ENCODE measurements at regions not wholly inside any gene's neighbourhood (a gene's known extent, or its start where the extent isn't known, plus 50 kb on each side); places are given as distances from the start of the nearest gene placed in this dataset.
A peak's percentile ranks its signal among the peaks of the same experiment; 100 is the strongest.

DNA sequence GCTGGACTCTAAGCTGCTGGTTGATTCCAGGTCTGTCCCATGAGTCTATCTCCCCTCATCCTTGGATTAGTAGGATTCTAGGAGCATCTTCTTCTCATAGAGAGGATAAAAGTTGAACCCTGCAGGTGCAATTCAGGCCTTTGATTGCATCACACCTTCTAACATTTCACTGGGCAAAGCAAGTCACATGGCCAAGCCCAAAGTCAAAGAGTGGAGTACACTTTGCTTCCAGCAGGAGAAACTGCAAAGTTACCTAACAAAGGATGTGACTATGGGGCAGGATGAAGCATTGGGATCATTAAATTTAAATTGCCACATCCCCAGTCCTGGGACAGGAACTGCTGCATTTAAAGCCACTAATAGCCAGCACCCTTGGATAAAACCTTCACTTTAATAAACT, 51.0 kb upstream of the EGFLAM start:
- DNase-seq (ENCODE audit: low read depth), result no peak
- in situ Hi-C loops (cut with HindIII; ENCODE audit: low pct_unique_long_range_greater_than_20kb, low sequenced_read_pairs), result no loop called here

DNA sequence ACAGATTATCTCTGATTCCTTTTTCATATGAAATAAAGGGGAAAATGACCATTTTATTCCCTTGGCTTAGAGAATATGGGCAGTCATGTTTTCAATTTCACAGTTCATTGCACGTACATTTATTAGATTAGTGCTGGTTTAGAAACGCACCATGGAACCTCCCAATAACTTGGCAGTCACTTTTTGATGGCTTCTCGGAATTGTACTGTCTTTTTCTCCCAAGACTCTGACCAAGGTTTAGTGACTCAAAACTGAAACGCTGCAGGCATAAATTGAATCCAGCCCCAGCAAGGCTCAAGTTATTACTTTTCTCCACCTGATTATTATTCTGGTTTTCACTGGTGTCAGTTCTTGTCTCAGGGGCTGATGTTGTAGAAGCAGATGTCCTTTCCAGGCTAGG, 55.6 kb upstream of the EGFLAM start:
- in situ Hi-C loops (cut with HindIII; ENCODE audit: low pct_unique_long_range_greater_than_20kb, low sequenced_read_pairs), result no loop called here

DNA sequence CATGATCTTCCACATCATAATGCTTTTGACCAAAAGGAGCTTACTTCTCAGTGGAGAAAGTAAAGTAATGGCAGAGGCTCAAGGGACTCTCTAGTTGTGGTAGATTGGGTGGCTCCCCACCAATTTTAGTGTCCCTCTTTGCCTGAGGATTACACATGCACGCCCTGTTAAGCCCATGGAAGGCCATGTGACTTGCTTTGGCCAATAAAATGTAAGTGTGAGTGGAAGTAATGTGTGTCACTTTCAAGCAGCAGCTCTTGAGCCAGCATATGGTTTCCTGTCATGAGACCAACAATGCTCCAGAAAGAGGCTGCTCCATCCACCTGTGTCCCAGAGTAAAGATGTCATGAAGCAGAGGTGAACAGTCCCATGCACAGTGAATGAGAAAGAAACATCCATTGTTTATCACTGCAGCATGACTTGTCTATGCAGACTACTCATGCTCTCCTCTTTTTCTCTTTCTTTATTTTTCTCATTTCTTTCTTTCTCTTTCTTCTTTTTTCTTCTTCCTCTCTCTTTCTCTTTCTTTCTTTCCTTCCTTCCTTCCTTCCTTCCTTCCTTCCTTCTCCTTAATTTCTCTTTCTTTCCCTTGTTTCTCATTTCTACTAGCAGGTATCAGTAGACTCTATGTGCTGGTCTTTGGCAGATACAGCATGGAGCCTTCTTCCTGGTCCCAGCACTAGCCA, 57.3 kb upstream of the EGFLAM start:
- no peak for DNase-seq (ENCODE audit: low read depth)
- in situ Hi-C loops (cut with HindIII; ENCODE audit: low pct_unique_long_range_greater_than_20kb, low sequenced_read_pairs), result no loop called here

More for the DNA sequence above, 55.6 kb upstream of the EGFLAM start:
- DNase-seq (ENCODE audit: low read depth), result no peak

DNA sequence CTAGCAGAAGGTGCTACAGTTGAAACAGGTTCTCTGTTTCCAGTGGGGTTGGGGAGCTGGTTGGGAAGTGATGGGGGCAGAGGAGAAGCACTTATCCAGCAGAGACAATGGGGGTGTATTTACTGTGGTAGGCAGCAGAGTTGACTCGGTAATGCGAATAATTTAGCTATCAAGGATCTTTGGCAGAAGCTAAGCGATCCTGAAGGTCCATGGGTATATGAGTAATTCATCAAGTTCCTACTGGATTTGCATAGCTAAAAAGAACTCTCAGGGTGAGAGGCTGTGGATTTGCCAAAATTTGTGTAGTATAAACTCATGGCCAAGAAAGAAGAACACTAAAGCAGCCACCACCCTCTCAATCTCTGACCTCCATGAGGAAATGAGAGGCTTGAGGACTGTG, 61.2 kb upstream of the EGFLAM start:
- in situ Hi-C loops (cut with HindIII; ENCODE audit: low pct_unique_long_range_greater_than_20kb, low sequenced_read_pairs), result no loop called here
- DNase-seq (ENCODE audit: low read depth), result no peak

DNA sequence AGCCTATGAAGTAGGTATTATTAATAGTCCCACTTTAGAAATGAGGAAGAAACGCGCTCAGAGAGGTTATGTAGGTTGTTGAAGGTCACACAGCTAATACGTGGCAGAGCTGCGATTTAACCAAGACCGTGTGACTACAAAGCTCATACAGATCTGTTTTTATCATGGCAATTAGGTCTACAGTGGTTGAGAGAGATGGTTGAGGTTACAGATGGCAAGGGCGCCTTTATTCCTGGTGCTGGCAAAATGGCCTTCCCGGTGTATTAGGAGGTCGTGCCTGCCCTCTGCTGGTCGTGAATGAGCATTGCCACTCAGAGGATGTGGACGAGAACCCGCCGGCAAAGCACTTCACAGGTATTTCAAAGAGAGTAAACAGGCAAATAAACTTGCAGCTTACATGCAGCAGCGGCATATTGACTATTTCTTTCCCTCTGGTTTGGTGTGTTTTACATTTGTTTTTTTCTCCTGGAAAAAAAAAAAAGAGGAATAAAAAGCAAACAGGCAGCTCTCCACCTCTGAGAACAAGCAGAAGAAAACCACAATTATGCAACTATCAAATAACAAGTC, 65.3 kb upstream of the EGFLAM start:
- in situ Hi-C loops (cut with HindIII; ENCODE audit: low pct_unique_long_range_greater_than_20kb, low sequenced_read_pairs), result no loop called here
- peak; percentile 38 for DNase-seq (ENCODE audit: low read depth)

DNA sequence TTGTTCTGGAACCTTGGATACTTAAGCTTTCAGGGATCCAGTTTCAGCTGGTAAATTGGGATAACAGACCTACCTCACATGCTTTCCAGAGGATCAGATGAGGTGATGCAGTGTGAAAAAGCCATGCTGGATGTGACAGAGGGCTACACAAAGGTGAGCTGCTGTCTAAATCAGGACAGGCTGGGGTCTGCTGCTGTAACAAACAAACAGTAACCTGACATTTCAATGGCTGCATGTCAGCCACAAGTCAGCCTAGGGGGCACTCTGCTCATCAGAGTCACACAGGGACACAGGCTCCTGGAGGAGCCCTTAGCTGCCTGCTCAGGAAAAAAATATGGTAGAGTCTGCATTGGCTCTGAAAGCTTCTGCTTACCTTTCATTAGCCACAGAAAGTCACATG, 66.7 kb upstream of the EGFLAM start:
- no peak for DNase-seq (ENCODE audit: low read depth)
- in situ Hi-C loops (cut with HindIII; ENCODE audit: low pct_unique_long_range_greater_than_20kb, low sequenced_read_pairs), result no loop called here

DNA sequence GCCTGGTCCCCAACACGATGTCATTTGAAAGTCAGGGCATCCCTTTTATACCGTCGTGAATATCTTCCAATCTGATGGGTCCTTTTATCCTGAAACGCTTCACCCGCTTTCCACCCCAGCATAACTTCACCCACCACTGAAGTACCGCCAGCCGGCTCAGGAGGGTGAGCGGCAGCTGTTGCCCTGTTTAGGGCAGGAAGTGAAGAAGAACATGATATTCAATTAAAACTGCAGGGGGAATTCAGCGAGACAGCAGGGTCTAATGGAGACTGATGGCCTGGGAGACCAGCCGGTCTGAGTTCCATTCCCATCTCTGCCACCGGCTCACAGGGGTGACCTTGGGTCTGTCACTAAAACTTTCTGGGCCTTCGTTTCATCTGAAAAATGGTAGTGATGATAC, 68.2 kb upstream of the EGFLAM start:
- in situ Hi-C loops (cut with HindIII; ENCODE audit: low pct_unique_long_range_greater_than_20kb, low sequenced_read_pairs), result no loop called here
- DNase-seq (ENCODE audit: low read depth), result no peak

DNA sequence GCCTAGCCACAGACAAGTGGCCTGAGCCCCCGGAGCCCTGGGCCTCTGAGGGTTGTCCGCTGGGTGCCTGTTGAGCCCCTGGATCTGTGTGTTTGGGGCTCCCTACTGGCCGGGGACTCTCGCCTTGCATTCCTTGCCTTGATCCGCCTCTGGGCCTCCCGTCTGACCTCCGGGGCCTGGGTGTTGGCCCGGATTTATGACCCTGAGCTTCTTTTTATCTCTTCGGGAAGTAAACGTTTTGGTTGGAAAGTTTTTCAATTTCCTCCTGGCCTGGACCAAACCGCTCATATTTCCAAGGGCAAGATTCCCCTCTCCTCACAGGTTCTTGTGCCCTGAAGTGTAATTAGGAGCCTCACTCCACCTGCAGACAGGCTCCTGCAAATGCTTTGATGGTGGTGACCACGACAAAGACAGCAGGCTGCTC, 69.3 kb upstream of the EGFLAM start:
- DNase-seq (ENCODE audit: low read depth), result no peak
- in situ Hi-C loops (cut with HindIII; ENCODE audit: low pct_unique_long_range_greater_than_20kb, low sequenced_read_pairs), result no loop called here

DNA sequence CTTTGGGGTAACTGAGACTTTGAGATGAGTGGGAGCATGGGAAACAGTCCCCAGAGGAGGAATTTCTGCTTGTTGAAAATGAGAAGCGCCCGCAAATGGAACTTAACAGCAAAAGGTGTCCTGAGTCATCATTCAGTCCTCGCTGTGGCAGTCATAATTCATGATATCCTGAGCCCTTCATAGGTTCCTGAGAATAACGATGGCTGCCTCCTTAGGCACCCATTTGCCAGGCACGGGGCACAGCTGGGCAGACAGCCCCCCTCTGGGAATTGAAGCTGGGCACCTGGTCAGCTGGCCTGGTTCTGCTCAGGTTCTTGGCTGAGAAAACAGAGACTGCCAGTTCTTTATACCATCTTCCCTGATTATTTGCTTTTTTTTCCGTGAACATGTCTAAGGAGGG, 69.8 kb upstream of the EGFLAM start:
- in situ Hi-C loops (cut with HindIII; ENCODE audit: low pct_unique_long_range_greater_than_20kb, low sequenced_read_pairs), result no loop called here
- DNase-seq (ENCODE audit: low read depth), result no peak

DNA sequence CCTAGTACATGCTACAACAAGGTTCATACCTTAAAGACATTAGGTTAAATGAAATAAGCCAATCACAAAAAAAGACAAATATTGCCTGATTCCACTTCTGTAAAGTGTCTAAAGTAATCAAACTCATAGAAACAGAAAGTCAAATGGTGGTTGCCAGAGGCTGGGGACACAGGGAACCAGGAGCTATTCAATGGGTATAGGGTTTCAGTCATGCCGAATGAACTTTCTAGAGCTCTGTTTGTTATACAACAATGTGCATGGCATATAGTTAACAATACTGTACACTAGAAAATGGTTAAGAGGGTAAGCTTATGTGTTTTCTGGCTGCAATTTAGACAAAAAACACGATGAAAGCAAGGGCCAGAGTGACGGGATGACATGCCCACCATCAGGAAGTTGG, 70.8 kb upstream of the EGFLAM start:
- in situ Hi-C loops (cut with HindIII; ENCODE audit: low pct_unique_long_range_greater_than_20kb, low sequenced_read_pairs), result no loop called here
- DNase-seq (ENCODE audit: low read depth), result no peak

DNA sequence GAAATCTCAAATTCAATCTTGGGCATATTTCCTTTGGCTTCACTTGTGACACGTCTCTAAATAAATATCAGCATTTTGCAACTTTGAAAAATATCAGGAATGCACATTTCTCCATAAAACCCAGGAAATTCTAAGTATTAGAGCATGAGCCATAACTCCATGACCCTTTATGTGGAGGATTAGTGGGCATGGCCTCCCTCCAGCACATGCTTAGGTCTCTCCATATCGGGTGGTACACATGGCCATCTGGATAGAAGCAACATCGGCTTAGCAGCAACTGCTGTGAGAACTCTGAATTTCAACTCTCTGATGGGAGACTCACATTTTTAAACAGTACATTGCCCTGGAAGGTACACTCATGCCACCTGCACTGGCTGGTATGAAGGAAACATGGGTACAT, 73.7 kb upstream of the EGFLAM start:
- DNase-seq (ENCODE audit: low read depth), result no peak
- in situ Hi-C loops (cut with HindIII; ENCODE audit: low pct_unique_long_range_greater_than_20kb, low sequenced_read_pairs), result no loop called here

DNA sequence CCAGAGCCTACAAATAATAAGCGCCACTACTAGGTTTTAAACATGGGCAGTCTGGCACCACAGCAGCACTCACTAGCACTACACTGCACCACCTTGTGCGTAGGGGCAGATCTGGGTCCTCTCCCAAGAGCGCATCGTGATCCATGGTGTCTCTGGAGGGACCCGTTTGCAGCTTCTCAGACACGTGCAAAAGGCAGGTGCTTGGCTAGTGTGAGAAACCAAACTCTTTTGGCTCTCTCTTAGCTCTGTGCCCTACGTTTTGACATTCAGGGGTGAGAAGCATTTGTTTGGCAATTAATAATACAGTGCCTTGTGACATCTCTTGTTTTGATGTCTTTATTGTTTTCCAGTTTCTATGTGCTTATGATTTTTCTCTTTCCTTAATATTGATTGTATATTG, 75.4 kb upstream of the EGFLAM start:
- no peak for DNase-seq (ENCODE audit: low read depth)
- in situ Hi-C loops (cut with HindIII; ENCODE audit: low pct_unique_long_range_greater_than_20kb, low sequenced_read_pairs), result no loop called here

DNA sequence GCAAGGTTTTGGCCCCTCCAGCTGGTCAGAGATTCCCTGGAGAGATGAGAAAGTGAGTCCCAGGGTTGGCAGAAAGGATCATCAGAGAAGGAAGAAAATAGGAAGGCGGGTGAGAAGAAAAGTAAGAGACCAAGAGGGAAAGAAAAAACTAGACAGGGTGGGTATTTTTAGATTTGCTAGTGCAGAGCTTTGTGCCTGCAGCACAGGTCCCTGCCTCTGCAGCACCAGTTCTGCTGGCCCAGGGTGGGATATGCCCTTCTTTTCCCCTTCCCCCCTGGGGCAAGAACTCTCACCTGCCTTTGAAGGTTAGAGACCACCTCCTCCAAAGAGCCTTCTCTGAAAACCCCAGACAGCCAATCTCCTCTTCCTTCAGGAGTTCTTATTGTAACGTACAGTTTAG, 90.3 kb upstream of the EGFLAM start:
- DNase-seq (ENCODE audit: low read depth), result no peak
- in situ Hi-C loops (cut with HindIII; ENCODE audit: low pct_unique_long_range_greater_than_20kb, low sequenced_read_pairs), result no loop called here

DNA sequence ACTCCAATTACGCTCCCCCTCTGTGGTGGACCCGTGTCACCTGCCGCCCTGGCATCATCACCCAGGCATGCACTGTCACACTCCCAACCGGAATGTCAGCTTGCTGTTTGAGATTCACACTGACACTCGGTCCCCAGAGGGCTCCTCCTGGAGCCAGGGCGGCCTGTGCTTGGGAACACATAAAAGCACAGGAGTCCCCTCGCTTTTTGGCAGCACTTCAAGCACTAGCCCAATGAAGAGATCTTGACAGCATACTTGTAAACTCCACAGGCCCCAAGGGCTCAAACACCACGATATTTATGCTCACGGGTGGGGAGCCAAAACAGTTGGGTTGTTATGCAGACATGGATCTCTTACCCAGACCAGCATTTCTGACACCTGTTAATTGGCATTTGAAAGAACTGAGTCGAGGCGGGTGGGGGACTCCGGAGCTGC, 90.8 kb upstream of the EGFLAM start:
- in situ Hi-C loops (cut with HindIII; ENCODE audit: low pct_unique_long_range_greater_than_20kb, low sequenced_read_pairs), result no loop called here
- DNase-seq (ENCODE audit: low read depth), result no peak

DNA sequence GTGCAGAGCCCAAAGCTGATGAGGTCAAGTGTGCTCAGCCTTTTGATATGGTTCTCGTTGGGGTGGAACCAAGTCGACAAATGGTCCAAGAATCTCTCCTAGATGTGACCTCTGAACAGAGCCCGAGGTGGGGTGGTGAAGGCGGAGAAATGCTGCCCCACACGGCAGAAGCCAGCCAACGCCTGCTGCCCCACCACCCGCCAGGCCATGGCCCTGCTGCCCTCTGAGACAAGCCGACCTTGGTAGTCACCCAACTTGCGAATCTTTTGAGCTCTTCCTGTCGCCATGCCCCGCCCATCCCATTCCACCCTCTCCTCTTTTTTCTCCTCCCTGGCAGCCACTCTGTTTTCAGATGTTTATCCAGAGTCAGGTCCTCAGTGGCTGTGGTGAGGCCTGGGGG, 91.5 kb upstream of the EGFLAM start:
- in situ Hi-C loops (cut with HindIII; ENCODE audit: low pct_unique_long_range_greater_than_20kb, low sequenced_read_pairs), result no loop called here
- DNase-seq (ENCODE audit: low read depth), result no peak

DNA sequence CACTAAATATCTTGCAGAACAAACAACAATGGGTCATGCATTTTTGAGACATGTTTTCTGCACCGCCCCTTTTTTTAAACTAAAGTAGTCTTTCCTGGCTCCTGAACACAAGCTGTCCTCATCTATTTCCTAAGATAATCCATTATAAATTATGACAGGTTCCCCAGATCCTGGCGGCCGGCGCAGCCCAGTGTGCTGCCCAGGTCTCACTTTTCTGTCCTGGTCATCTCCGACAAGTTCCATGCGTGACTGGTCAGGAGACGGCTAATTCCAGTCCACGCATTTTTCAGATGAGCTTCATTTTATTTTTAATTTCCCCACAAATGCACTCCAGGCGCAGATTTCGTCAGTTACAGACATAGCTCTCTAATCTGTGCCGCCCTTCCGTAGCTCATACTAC, 92.9 kb upstream of the EGFLAM start:
- DNase-seq (ENCODE audit: low read depth), result no peak
- in situ Hi-C loops (cut with HindIII; ENCODE audit: low pct_unique_long_range_greater_than_20kb, low sequenced_read_pairs), result no loop called here

DNA sequence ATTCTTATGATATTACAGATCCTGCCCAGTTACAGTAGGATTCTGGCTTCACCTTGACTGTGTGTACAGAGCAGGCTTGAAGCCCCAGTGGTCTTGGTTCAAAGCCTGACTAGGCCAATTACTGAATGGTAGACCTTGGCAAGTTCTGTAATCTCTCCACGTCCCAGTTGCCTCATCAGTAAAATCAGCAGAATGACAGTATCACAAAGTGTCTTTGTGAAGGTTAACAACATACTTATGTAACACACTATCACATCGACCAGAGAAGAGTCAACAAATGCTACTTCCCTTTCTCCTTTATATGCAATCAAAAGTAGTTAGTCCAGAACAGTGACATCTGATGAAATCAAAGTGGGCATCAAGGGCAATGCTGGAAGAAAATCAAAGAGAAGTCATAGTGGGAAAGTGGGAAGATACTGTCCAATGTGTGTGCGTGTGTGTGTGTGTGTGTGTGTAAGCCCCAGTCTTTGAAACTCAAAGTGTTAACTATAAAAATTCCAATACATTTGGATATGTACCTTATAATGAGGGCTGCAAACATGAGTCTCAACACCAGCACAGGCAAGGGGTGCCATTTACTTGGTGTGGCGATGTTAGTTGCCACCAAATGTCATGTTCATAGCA, 93.5 kb upstream of the EGFLAM start:
- DNase-seq (ENCODE audit: low read depth), result no peak
- in situ Hi-C loops (cut with HindIII; ENCODE audit: low pct_unique_long_range_greater_than_20kb, low sequenced_read_pairs), result no loop called here

DNA sequence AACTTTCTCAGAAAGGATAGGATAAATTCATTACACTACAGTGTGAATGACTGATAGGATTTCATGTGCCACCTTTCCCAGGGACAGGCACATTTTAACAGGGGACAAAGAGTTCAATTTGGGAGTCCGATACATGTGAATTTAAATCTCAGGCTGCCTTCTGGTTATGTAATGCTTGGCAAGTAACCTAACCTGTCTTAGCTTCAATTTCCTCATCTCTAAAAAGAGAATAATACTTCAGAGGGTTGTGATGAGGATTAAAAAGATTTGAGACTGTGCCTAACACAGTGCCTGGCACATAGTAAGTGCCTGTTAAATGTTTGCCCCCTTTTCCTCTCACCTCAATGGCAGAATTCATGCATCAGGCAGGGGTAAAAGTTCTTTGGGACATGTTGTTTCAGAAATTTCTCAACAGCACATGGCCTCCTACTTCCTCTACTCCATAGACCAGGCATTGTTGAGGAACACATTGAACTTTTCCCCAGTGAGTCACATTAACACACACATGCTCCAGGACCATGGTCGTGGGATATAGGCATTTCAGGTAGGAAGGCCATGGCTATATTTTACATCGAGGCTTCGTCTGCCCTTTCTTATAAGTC, 94.6 kb upstream of the EGFLAM start:
- in situ Hi-C loops (cut with HindIII; ENCODE audit: low pct_unique_long_range_greater_than_20kb, low sequenced_read_pairs), result no loop called here
- DNase-seq (ENCODE audit: low read depth), result no peak

DNA sequence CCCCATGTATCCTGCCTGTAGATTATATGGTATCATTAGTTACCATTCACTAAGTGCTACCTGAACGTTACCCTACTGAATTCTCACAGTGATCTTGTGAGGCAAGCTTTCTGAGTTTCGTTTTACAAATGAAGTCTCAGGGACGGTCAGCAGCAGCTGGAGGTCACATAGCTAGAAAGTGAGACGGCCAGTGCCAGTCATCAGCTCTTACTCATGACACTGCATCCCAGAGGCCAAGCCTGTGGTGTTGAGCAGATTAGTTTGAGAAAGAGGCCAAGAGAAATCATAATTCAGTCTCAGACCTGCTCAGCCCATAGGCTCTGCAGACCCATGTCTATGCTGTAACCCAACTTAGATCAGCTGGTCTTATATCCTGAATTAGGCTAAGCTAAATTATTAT, 95.7 kb upstream of the EGFLAM start:
- DNase-seq (ENCODE audit: low read depth), result no peak
- in situ Hi-C loops (cut with HindIII; ENCODE audit: low pct_unique_long_range_greater_than_20kb, low sequenced_read_pairs), result no loop called here

DNA sequence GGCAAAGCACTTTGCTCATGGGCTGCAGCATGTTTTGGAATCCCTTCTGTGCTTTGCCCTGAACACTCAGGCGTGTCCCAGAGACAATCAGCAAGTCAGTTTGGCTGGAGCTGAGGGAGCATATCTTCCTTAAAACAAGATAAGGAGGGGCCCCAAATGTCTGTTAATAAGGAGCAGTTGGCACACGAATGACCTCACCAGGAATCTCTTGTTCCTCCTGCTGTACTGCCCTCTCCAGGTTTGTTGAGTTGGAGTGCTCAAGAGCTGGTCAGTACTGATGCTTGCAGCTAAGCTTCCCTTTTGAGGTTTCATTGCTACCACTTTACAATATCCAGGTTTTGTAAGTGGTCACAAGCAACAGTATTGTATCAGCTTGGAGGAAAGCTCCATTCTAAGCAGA, 101.3 kb upstream of the EGFLAM start:
- in situ Hi-C loops (cut with HindIII; ENCODE audit: low pct_unique_long_range_greater_than_20kb, low sequenced_read_pairs), result no loop called here
- DNase-seq (ENCODE audit: low read depth), result no peak
